ENCODE measurements at regions not wholly inside any gene's neighbourhood (a gene's known extent, or its start where the extent isn't known, plus 50 kb on each side); places are given as distances from the start of the nearest gene placed in this dataset.

- H2AFZ ChIP-seq (ENCODE audit: low read length) = no peak overlapping the region
- no peaks in the 10 kb centered on the region for H3K27me3 ChIP-seq (ENCODE audit: insufficient read depth, low read length)
- H3K36me3 ChIP-seq (ENCODE audit: insufficient read depth, low read length) = no peaks in the 10 kb centered on the region
- H3K4me2 ChIP-seq (ENCODE audit: low read length) = no peak overlapping the region
- H3K9me2 ChIP-seq (ENCODE audit: low read depth, low read length) = no peaks in the 10 kb centered on the region
- H3K4me1 ChIP-seq (ENCODE audit: insufficient read depth, low read length, severe bottlenecking) = no peaks in the 10 kb centered on the region
- no peaks in the 10 kb centered on the region for H3K9me3 ChIP-seq (ENCODE audit: low read length)
- H3F3A ChIP-seq (ENCODE audit: insufficient read depth, low read length) = no peaks in the 10 kb centered on the region
- H3K9ac ChIP-seq (ENCODE audit: low read length) = no peak overlapping the region
- H3K4me3 ChIP-seq (ENCODE audit: low read depth, low read length, poor library complexity, severe bottlenecking) = no peak overlapping the region
- H3K79me2 ChIP-seq (ENCODE audit: insufficient read depth, low read length) = no peaks in the 10 kb centered on the region
- H3K27ac ChIP-seq (ENCODE audit: low read depth, low read length, poor library complexity, severe bottlenecking) = no peak overlapping the region
- TF ChIP-seq, protein P1, sequence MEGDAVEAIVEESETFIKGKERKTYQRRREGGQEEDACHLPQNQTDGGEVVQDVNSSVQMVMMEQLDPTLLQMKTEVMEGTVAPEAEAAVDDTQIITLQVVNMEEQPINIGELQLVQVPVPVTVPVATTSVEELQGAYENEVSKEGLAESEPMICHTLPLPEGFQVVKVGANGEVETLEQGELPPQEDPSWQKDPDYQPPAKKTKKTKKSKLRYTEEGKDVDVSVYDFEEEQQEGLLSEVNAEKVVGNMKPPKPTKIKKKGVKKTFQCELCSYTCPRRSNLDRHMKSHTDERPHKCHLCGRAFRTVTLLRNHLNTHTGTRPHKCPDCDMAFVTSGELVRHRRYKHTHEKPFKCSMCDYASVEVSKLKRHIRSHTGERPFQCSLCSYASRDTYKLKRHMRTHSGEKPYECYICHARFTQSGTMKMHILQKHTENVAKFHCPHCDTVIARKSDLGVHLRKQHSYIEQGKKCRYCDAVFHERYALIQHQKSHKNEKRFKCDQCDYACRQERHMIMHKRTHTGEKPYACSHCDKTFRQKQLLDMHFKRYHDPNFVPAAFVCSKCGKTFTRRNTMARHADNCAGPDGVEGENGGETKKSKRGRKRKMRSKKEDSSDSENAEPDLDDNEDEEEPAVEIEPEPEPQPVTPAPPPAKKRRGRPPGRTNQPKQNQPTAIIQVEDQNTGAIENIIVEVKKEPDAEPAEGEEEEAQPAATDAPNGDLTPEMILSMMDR (IDR thresholded peaks at IDR 0.05; ENCODE audit: low read length) = no peak
- no peak for TF ChIP-seq EZH2 (IDR thresholded peaks at IDR 0.05; ENCODE audit: borderline replicate concordance, low read length)
- no peaks in the 10 kb centered on the region for H4K20me1 ChIP-seq (ENCODE audit: insufficient read depth, low read length)
Observed at GRCh38 chr13:22226086-22226485, 555.2 kb downstream of the FGF9 start.

DNA sequence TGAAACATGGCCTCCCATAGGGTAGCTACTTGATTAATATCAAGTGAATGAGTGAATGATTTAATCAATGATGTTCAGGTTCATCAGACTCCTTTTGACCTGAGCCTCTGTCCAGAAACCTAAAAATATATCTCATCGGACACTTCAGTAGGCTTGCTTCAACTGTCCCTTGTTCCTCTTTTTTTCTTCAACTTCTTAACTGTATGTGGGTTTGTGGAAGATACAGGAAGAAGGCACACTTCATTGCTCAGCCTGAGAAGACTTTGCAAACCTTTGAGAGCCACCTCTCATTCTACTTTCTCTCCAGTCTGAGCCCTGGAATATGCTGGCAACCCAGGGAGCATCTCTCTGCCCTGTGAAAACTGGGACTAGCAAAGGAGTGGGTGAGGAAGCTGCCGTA lies 557.0 kb downstream of the FGF9 start:
- Histone ChIP-seq H3F3A (ENCODE audit: insufficient read depth, low read length) (no peaks in the 10 kb centered on the region), H3K9ac (ENCODE audit: low read length) (no peak overlapping the region), H3K27me3 (ENCODE audit: insufficient read depth, low read length) (no peaks in the 10 kb centered on the region), H3K9me2 (ENCODE audit: low read depth, low read length) (no peaks in the 10 kb centered on the region), H3K79me2 (ENCODE audit: insufficient read depth, low read length) (no peaks in the 10 kb centered on the region), H3K36me3 (ENCODE audit: insufficient read depth, low read length) (no peaks in the 10 kb centered on the region), H2AFZ (ENCODE audit: low read length) (no peak overlapping the region), H3K9me3 (ENCODE audit: low read length) (no peaks in the 10 kb centered on the region), H3K4me2 (ENCODE audit: low read length) (no peak overlapping the region), H3K4me1 (ENCODE audit: insufficient read depth, low read length, severe bottlenecking) (no peaks in the 10 kb centered on the region), H4K20me1 (ENCODE audit: insufficient read depth, low read length) (no peaks in the 10 kb centered on the region), H3K4me3 (ENCODE audit: low read depth, low read length, poor library complexity, severe bottlenecking) (no peak overlapping the region), H3K27ac (ENCODE audit: low read depth, low read length, poor library complexity, severe bottlenecking) (no peak overlapping the region)
- no peak for TF ChIP-seq EZH2 (IDR thresholded peaks at IDR 0.05; ENCODE audit: borderline replicate concordance, low read length)
- TF ChIP-seq, protein P1 (IDR thresholded peaks at IDR 0.05; ENCODE audit: low read length) = no peak

- no peak overlapping the region for H3K4me2 ChIP-seq (ENCODE audit: low read length)
- no peaks in the 10 kb centered on the region for H4K20me1 ChIP-seq (ENCODE audit: insufficient read depth, low read length)
- H3K27me3 ChIP-seq (ENCODE audit: insufficient read depth, low read length) = no peaks in the 10 kb centered on the region
- H3K9me2 ChIP-seq (ENCODE audit: low read depth, low read length) = no peaks in the 10 kb centered on the region
- H2AFZ ChIP-seq (ENCODE audit: low read length) = no peak overlapping the region
- no peaks in the 10 kb centered on the region for H3K36me3 ChIP-seq (ENCODE audit: insufficient read depth, low read length)
- no peak overlapping the region for H3K9ac ChIP-seq (ENCODE audit: low read length)
- no peaks in the 10 kb centered on the region for H3K79me2 ChIP-seq (ENCODE audit: insufficient read depth, low read length)
- H3K4me1 ChIP-seq (ENCODE audit: insufficient read depth, low read length, severe bottlenecking) = no peaks in the 10 kb centered on the region
- no peak overlapping the region for H3K27ac ChIP-seq (ENCODE audit: low read depth, low read length, poor library complexity, severe bottlenecking)
- no peaks in the 10 kb centered on the region for H3K9me3 ChIP-seq (ENCODE audit: low read length)
- H3K4me3 ChIP-seq (ENCODE audit: low read depth, low read length, poor library complexity, severe bottlenecking) = no peak overlapping the region
- H3F3A ChIP-seq (ENCODE audit: insufficient read depth, low read length) = no peaks in the 10 kb centered on the region
- TF ChIP-seq EZH2 (IDR thresholded peaks at IDR 0.05; ENCODE audit: borderline replicate concordance, low read length) = no peak
- TF ChIP-seq, protein P1 (IDR thresholded peaks at IDR 0.05; ENCODE audit: low read length) = no peak
Observed at GRCh38 chr13:22229916-22230315, 559.0 kb downstream of the FGF9 start.
